CD4-positive, alpha-beta T cell treated with Interleukin-15 for 4 hours (primary cell): ENCODE measurements at regions not wholly inside any gene's neighbourhood (a gene's known extent, or its start where the extent isn't known, plus 50 kb on each side); places are given as distances from the start of the nearest gene placed in this dataset.

ENCODE experiments used
- DNase-seq: peaks from one replicate; pipeline ENCODE4 v3.0.0-alpha.2; 2020; ENCODE audit warnings: low spot score

DNA sequence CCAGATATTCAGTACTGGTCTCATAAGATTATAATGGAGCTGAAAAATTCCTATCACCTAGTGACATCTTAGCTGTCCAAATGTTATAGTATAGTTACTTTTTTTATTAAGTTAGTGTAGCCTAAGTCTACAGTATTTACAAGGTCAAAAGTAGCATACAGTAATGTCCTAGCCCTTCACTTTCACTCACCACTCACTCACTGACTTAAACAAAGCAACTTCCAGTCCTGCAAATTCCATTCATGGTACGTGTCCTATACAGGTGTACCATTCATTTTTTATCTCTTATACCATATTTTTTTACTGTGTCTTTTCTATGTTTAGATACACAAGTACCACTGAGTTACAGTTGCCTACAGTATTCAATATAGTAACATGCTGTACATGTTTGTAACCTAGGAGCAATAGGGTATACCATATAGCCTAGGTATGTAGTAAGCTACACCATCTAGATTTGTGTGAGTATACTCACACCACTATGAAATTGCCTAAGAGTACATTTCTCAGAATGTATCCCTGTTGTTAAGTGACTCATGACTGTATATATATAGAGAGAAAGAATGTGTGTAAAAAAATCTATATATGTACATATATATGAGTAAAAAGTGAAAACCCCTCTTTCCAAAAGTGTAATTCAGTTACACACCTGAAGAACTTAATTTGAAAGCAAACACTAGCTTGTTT, 234.8 kb upstream of the WWC1 start:
- DNase-seq = no peak

DNA sequence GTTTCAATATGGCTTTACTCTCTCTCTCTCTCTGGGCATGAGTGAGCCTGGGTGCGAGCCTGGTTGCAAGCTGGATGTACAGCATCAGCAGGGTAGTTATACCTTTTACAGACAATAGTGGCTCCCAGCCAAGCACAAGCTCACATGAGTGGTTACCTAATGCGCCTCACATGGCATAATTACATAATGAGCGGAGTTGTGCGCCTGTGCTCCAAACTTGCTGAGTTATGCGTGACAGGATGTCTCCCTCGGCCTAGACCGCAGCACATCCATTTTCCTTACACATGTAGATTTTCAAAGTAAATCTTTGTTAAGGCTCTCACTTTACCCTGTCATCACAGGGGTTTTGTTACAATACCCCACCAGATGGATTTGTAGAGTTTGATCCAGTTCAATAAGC, 233.5 kb upstream of the WWC1 start:
- DNase-seq = no peak

DNA sequence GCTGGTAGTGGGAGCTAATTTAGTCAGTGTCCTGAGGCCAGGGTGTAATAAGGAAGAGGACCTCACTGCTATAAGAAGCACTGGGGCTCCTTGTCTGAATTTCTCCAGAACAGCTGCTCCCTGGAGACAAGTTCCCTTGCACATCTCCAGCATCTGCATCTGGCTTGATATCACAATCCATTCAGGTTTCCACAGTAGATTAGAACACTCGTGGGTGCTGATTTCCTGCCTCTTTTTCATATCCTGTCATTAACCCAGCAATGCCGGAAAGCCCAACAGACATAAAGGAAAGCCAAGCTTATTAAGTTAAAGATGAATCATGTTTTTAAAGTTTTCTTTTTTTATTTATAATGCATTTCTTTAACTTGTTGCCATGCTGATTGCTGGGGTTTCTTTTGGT, 232.3 kb upstream of the WWC1 start:
- DNase-seq = no peak

DNA sequence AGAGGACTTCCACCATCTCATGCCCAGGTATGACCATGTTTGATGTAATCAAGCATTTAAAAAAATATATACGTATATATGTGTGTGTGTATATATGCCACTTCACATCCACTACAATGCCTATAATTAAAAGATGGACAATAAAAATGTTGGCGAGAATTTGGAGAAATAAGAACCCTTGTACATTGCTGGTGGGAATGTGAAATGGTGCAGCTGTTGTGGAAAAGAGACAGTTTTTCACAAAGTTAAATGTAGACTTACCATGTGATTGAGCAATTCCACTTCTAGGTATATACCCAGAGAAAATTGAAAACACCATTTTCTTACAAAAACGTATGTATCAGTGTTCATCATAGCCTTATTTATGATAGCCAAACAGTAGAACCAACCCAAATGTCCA, 229.2 kb upstream of the WWC1 start:
- no peak for DNase-seq

DNA sequence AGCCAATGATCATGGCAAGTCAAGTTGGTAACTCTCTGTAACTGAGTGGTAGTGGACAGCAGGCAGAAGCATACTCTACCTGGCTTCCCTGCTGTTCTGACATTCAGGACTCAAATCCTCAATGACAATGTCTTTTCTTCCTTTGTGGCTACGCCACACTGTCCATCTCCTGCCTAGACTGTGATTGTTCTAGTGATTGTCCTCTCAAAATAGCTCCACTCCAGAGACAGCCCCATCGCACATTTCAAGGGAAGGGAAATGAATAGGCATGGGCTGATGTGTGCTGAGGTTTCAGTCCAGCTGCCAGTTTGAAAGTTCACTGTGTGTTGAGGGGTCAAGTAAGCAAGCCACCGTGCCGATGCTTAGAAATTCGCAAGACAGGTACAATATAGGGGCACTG, 227.0 kb upstream of the WWC1 start:
- DNase-seq = no peak

DNA sequence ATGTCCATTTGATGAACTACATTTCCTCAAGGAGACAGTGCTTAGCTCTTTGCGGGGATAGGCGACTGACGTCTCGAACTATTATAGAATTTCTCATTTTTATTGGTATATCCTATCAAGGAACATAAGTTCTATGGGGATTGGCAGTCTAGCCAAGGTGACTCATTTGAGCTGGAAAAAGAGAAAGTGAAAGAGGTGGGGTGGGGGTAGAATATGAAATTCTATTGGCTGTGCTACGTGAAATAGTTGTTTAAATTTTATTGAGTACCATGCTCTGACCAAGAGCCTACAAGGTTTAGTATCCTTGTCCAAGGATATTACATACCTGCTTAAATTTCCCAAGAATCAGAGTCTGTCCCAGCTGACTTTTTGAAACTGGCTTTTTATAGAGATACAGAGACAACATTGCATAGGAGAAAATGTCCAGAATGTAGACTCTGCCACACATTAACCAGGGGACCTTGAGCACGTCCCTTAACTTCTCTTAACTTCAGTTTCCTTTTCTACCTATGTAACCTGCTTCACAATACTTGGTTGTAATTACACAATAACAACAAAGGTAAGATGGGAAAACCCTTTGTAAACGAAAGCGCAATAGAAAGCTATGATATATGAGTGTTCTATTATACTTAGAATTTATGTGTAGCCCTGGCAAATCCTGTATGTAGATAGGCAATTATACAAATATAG, 226.4 kb upstream of the WWC1 start:
- no peak for DNase-seq

DNA sequence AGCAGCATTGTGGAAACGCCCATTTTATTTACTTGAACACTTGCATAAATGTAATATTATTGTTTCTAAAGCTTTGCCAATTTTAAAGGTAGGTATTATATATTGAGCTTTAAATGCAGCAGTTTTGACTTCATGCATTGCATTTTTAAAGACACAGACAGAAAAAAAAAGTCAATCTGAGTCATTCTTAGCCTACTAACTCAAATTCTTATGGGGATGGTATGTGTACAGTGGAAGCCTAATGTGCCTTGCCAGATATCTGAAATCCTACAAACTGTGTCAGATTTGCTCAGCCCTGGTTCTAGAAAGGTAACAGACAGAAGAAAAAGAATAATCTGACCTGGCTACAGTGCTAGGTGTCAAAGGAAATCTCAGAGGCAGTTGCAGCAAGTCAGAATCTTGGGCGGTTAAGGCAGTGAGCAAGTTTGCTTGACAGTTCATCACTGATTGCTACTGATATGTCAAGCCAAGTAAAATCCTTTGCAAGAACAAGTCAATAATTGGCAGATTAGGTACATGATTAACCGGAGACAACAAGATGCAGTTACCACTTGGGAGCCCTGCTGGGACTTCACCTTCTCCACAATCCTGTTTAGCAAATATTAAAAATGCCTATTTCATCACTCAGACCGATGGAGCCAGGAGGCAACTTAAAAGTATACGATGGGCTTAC, 224.8 kb upstream of the WWC1 start:
- no peak for DNase-seq

DNA sequence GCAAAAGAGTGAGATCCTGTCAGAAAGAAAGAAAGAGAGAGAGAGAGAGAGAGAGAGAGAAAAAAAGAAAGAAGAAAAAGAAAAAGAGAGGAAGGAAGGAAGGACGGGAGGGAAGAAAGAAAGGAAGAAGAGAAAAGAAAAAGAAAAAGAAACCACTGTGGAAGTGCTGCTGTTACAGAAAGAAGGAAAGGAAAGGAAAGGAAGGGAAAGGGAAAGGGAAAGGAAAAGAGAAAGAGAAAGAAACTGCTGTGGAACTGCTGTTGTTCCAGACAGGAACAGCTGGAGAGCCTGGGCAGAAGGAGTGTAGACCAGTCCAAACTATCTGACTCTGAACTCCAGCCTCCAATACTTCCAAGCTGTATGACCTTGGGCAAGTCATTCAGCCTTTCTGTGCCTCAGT, 220.7 kb upstream of the WWC1 start:
- no peak for DNase-seq

DNA sequence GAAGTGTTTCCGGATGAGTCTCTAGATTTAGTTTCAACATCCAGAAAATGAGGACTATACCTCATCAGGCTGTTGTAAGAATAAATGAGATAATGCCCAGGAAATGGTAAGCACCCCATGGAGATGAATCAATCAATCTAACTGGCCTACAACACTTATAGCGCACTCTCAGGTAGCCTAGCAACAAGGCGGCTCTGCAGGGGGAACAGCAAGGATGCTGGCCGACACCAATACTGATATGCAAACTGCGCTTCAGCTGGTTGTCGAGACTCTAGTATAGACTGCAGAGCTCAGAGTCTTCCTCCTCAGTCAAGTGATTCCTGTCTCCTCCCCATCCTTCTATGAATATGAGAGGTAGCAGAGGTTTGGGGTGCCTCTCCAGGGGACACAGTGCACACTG, 218.8 kb upstream of the WWC1 start:
- no peak for DNase-seq

DNA sequence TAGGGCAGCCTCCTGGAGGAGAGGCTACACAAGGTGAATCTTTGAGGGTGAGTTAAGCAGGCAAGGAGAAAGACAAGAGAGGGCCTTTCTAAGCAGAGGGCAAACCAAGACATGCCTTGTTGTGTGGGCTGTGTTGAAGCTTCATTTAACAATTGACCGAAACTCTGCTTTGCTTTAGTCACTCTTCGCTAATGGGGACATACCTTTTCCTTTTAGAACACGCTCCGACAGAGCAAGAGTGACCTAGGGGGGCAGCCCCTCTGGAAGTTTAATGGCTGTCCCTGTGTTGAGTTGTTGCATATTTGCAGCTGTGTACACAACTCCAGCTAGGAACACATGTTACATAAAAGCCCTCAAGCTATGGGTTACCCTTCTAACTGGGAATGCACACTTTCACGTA, 218.1 kb upstream of the WWC1 start:
- DNase-seq = no peak

DNA sequence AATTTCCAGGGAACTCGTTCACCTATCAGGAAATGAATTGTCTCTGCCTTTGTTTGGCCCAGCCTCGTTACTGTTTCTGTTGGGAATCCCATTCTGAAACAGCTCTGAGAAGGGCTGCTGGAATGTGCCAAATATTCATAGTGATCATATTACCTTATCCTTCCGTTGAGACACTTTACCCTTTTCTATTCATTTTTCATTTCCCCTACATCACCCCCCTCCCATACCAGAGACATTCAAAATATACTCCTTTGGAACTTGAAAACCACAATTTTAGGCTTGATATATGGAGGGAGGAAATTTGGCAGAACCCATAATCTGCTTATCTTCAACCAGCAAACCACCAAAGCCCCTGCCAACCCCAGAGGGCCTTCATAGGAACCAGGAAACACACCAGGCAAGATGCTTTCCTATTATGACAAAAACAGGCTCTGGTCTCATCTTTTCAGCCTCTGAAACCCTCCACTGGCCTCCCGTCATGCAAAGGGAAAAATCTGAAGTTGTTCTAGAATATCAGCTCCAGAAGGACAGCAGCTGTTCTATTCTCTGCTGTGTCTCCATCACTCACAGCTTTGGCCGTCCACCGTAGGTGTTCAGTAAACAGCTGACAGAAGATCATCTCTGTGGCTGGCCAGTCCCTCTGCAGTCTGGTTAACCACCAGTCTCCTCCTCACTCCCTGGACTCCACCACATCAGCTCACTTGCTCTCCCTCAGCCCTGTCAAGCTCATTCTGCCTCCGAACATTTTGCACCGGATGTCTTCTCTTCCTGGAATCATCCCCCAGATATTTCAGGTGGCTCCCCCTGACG, 217.2 kb upstream of the WWC1 start:
- DNase-seq = no peak

DNA sequence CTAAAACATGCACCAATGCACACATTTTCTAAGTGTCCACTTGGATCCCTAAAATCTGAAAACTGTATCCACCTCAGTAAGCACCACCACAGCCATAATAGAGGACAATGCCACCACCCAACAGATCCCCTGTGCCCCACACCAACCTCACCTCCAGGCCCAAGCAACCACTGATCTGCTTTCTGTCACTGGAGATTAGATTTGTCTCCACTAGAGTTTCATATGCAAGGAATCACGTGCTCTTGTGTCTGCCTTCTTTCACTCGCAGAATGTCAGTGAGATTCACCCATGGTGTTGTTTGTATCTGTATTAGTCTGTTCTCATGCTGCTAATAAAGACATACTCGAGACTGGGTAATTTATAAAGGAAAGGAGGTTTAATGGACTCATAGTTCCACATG, 216.1 kb upstream of the WWC1 start:
- no peak for DNase-seq

DNA sequence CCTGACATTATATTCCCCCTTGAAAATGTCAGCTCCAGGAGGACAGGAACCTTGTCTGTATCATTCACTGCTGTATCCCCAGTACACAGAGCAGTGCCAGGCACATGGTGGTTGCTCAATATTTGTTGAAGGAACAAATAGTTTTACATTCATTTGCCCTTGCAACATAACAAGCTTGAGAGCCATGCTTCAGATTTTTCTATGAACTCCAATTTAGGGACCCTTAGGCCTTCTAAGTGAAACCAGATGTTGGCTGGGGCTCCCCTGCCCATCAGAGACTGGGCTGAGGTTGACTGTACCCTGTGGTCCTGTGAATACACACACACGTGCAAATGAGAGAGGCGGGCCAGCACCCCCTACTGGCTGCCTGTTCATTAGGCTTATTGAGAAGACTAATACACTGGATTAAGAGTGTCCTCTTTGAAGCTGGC, 214.9 kb upstream of the WWC1 start:
- DNase-seq = no peak

DNA sequence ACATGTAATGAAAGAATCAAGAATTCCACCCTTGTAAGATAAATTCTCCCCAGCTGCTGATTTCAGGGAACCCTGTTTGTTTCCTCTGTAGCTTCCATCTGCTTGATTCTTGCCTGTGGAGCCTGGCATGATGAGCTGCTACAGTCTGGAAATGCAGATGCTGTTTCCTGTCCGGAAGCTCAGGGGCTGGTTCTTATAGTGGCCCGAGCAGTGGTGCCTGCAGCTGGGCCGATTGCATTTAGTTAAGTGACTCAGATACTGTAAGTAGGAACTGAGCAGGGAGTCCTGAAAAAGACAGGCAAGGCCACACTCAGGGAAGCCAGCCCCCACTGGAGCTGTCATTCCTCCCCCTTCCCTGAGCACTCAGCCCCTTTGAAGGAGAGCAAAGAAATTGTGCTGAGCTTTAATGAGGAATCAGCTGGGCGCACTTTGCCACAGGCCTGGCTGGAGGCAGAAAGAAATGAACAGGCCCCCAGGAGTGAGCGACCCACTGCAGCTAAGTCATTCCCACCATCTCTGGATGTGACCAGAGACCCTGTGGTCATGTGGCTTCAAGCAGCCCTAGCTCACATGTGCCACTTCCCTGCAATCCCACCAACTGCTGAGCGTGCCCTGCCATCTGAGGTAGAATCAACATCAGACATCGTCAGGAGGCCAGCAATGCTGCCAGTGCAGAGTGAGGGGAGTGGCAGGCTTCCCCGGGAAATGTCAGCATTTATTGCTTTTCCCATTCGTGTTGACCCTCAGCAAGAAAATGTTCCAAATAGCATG, 206.0 kb upstream of the WWC1 start:
- DNase-seq = no peak

DNA sequence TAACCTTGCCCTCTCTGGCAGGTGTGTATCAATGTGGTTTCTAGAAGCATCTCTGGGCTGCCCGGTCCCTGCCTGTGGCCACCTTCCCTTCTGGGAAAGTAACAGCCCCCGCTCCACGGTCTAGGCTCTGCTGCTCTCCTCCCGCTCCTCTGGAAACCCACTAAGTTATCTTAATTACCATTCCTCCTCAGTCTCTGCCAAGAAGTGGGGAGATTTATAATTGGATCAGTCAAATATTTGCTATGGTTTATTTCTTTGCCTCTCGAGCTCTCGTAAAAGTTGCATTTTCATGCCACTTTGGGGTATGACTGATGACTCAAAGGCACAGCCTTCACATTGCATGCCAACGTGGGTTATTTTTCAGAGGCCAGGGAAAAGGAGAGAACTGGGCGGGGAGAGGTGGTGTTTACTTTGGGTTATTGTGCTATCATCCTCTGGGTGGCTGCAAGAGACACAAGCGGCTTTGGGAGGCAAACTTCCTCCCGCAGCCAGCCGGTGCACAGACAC, 205.3 kb upstream of the WWC1 start:
- DNase-seq = no peak

DNA sequence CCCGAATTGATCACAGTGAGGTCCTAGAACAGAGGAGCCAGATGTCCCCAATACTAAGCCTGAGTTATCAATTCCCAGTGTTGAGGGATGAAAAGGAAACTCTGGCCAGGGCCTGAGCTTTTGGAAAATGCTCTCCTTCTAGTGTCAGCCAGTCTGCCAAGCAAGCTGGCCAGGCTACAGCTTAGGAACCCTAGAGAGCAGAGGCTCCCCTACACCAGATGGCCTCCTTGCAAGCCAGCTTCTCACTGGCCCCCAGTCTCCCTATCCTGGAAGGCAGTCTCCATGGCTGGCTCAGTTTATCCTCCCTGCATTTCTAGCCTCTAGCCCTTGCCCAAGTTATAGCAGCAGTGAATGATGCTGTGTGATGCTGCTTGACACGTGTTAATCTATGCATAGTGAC, 204.7 kb upstream of the WWC1 start:
- no peak for DNase-seq

DNA sequence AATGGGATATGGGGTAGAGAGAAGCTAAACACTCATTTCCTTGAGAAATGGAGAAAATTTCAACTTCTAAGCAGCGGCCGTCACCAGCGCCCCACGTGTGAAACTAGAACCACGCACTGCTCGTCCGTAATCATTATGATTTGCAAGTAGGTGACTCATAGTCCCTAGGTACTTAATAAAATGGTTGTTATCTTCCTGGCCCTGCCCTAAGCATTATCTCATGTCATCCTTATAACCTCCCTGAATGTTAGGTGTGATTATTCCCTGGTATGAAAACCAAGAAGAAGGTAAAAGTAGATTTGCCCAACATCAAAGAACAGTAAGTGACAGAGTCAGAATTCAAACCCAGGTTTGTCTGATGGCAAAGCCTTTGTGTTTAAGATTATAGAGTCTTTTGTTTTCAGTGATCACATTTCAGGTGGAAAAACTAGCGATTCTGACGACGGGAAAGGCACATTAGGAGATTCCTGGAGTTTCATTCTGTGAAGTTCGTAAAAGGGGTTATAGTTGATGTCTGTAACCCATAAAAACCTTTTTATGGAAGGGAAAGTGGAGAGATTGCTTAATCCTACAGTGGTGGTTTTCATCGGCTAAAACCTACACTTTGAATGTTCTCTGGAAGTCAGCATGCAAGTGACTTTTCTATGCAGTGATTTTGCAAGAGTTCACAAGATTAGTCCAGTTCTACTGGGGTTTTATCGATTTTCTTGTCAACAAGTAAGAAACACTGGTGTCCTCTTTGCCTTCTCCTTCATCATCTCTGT, 202.9 kb upstream of the WWC1 start:
- no peak for DNase-seq

DNA sequence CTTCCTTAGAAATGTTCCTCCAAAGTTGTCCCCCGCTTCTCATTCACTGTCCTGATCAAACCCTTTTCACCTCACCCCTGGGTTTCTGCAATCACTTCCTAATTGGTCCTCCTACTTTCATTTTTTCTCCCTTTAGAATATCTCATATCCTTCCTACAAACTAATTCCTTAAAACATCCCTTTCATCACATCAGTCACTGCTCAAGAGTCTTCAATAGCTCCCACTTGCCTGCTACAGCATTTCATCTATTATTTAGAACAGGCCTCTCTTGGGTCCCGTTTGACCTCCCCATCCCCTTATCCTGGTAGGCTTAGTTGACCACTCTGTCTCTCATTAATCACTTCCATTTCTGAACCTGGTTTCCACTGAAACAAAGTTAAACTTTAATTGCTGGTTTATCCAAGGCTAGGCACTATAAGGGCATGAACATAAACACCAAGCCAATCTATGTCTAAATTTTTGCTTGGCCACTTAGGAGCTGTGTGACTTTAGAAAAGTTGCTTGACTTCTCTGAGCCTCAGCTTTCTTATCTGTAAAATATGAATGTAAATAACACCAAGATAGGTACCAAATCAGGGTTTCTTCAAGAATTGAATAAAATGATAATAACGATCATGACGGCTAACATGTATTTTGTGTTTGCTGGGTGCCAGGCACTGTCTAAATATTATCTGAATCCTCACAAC, 202.1 kb upstream of the WWC1 start:
- DNase-seq = no peak

DNA sequence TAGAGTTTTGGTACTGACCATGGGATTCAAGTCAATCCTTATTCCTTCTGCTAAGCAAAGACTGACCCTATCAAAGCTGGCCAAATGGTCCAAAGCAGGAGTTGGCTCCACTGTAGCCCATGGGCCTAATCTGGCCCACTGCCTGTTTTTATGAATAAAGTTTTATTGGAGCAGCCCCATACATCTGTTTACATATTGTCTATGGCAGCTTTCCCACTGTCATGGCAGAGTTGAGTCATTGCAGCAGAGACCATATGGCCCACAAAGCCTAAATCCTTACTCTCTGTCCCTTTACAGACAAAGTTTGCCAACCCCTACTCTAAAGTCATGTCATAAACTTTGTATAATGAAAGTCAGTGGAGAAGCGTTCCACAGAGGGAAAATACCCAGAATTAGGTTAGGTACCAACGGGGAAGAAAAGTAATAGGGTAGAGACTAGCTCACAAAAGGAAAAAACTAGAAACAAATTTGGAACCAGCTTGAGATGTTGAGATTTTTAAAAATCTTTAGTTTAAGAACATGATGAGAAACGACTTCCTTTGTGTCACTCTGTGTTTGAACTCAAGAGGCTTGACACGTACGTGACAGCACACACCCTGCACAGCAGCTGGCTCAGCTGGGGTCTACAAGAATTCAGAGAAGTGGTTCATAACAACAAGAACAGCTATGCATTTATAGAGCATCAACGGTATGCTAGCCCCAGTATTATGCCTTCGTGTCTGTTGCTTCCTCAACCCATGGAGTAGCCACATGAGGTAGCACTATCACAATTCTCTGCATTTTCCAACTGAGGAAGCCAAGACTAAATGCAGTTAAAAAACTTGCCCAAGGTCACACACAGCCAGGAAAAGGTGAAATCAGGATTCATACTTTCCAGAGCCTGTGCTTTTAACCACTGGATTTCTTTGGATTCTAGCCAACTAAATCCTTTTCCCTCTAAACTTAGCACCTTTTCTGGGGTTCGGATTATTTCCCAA, 198.9 kb upstream of the WWC1 start:
- DNase-seq = no peak
